HEK293T (cell line): ENCODE measurements at regions not wholly inside any gene's neighbourhood (a gene's known extent, or its start where the extent isn't known, plus 50 kb on each side); places are given as distances from the start of the nearest gene placed in this dataset.
"Not testable (repeated sequence)": the region's sequence is repeated elsewhere in the genome, so short reads cannot be mapped to it uniquely, and the experiment has no call there.

Source experiments
- CTCF ChIA-PET: fragments of 350-600 bp; formaldehyde crosslinking; extraction: SDS; loops from one replicate; lab custom pipeline; 2021; ENCODE audit warnings: antibody characterized with exemption, inconsistent platforms; lab: Yijun Ruan, JAX
- POLR2A ChIA-PET: fragments of 350-600 bp; formaldehyde crosslinking; extraction: SDS; loops from one replicate; lab custom pipeline; 2020; ENCODE audit warnings: antibody characterized with exemption, inconsistent platforms; lab: Yijun Ruan, JAX
- DNase-seq: peaks from one replicate; pipeline ENCODE4 v3.0.0; 2012; ENCODE audit warnings: mixed read lengths; ENCODE audit errors: extremely low spot score
- ARNT ChIP-seq: fragments of 450-650 bp; IDR thresholded peaks from 2 replicates; pipeline ENCODE4 v1.6.1; 2017; ENCODE audit warnings: mild to moderate bottlenecking
- BHLHE40 ChIP-seq: fragments of 450-650 bp; IDR thresholded peaks from 2 replicates; pipeline ENCODE4 v1.6.1; 2016; ENCODE audit warnings: mild to moderate bottlenecking, moderate library complexity, borderline replicate concordance
- CTBP1 ChIP-seq: fragments of 450-650 bp; IDR thresholded peaks from 2 replicates; pipeline ENCODE4 v1.6.1; 2016; ENCODE audit warnings: borderline replicate concordance
- ELF4 ChIP-seq: fragments of 450-650 bp; IDR thresholded peaks from 2 replicates; pipeline ENCODE4 v1.6.1; 2017; ENCODE audit warnings: antibody characterized with exemption
- FOXA1 ChIP-seq: fragments of 450-650 bp; IDR thresholded peaks from 2 replicates; pipeline ENCODE4 v1.6.1; 2016; ENCODE audit warnings: mild to moderate bottlenecking
- FOXK2 ChIP-seq: fragments of 450-650 bp; IDR thresholded peaks from 2 replicates; pipeline ENCODE4 v1.6.1; 2016; ENCODE audit warnings: mild to moderate bottlenecking
- FOXM1 ChIP-seq: fragments of 450-650 bp; IDR thresholded peaks from 2 replicates; pipeline ENCODE4 v1.6.1; 2017; ENCODE audit warnings: mild to moderate bottlenecking, borderline replicate concordance
- HDGF ChIP-seq: fragments of 450-650 bp; IDR thresholded peaks from 2 replicates; pipeline ENCODE4 v1.6.1; 2017; ENCODE audit warnings: antibody characterized with exemption, borderline replicate concordance
- L3MBTL2 ChIP-seq: fragments of 450-650 bp; conservative IDR thresholded peaks from 2 replicates; pipeline ENCODE4 v1.6.1; 2016; ENCODE audit warnings: mild to moderate bottlenecking
- LEF1 ChIP-seq: fragments of 450-650 bp; IDR thresholded peaks from 2 replicates; pipeline ENCODE4 v1.6.1; 2017; ENCODE audit warnings: mild to moderate bottlenecking, borderline replicate concordance
- NFRKB ChIP-seq: fragments of 450-650 bp; IDR thresholded peaks from 2 replicates; pipeline ENCODE4 v1.6.1; 2016; ENCODE audit warnings: mild to moderate bottlenecking, moderate library complexity
- SP1 ChIP-seq: fragments of 450-650 bp; IDR thresholded peaks from 2 replicates; pipeline ENCODE4 v1.6.1; 2017
- SUZ12 ChIP-seq: fragments of 450-650 bp; IDR thresholded peaks from 2 replicates; pipeline ENCODE4 v1.6.1; 2016; ENCODE audit warnings: mild to moderate bottlenecking
- TARDBP ChIP-seq: fragments of 450-650 bp; IDR thresholded peaks from 2 replicates; pipeline ENCODE4 v1.6.1; 2016
- ZNF384 ChIP-seq: fragments of 450-650 bp; IDR thresholded peaks from 2 replicates; pipeline ENCODE4 v1.6.1; 2016
- TF ChIP-seq, protein P1 (sequence below): fragments of 450-650 bp; IDR thresholded peaks from 2 replicates; pipeline ENCODE4 v1.6.1; 2016

GRCh38 chr4:115491686-115492085 lies 378.3 kb upstream of the NDST4 start:
- no peak for TF ChIP-seq FOXM1
- no peak for TF ChIP-seq SUZ12
- no peak for TF ChIP-seq TARDBP
- CTCF ChIA-PET: no interaction called here
- DNase-seq: no peak
- POLR2A ChIA-PET: no interaction called here

DNA sequence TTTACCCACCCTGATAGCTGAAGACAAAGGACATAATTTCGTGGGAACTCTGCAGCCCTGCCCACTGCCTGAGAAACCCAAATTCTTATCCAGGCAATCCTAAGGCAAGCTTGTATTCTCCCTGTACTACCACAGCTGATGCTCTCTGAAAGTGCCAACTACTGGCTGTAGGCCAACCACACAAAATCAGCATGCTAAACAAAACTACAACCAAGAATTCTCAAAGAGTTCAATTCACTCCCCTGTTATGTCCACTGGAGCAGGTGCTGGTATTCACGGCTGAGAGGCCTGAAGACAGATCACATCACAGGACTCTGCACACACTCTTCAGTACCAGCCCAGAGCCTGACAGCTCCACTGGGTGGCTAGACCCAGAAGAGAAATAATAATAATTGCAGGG lies 375.9 kb upstream of the NDST4 start:
- ChIA-PET POLR2A (no interaction called here), CTCF (no interaction called here)
- DNase-seq: no peak
- TF ChIP-seq ZNF384 (no peak), TARDBP (no peak), HDGF (no peak), FOXA1 (no peak)

GRCh38 chr4:115485402-115485801 lies 372.0 kb upstream of the NDST4 start:
- CTCF ChIA-PET: no interaction called here
- DNase-seq: no peak
- POLR2A ChIA-PET: no interaction called here
- TF ChIP-seq FOXA1: no peak
- TF ChIP-seq, protein P1, sequence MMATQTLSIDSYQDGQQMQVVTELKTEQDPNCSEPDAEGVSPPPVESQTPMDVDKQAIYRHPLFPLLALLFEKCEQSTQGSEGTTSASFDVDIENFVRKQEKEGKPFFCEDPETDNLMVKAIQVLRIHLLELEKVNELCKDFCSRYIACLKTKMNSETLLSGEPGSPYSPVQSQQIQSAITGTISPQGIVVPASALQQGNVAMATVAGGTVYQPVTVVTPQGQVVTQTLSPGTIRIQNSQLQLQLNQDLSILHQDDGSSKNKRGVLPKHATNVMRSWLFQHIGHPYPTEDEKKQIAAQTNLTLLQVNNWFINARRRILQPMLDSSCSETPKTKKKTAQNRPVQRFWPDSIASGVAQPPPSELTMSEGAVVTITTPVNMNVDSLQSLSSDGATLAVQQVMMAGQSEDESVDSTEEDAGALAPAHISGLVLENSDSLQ: no peak
- no peak for TF ChIP-seq SP1
- TF ChIP-seq L3MBTL2: no peak
- TF ChIP-seq HDGF: no peak
- no peak for TF ChIP-seq ZNF384
- TF ChIP-seq SUZ12: no peak
- TF ChIP-seq NFRKB: no peak
- TF ChIP-seq CTBP1: no peak
- TF ChIP-seq BHLHE40: no peak
- TF ChIP-seq FOXK2: no peak

DNA sequence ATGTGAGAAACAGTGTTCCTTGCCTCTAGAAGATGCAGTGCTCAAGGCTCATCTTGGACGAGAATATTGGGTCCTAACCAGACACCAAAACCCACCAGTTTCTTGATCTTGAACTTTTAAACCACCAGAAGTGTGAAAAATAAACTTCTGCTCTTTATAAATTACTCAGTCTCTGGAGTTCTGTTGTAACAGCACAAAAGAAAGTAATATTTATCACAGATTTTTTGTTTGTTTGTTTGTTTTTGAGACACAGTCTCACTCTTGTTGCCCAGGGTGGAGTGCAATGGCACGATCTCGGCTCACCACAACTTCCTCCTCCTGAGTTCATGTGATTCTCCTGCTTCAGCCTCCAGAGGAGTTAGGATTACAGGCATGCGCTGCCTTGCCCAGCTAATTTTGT lies 371.1 kb upstream of the NDST4 start:
- TF ChIP-seq ZNF384: no peak
- TF ChIP-seq BHLHE40: no peak
- POLR2A ChIA-PET: no interaction called here
- no peak for DNase-seq
- CTCF ChIA-PET: no interaction called here

DNA sequence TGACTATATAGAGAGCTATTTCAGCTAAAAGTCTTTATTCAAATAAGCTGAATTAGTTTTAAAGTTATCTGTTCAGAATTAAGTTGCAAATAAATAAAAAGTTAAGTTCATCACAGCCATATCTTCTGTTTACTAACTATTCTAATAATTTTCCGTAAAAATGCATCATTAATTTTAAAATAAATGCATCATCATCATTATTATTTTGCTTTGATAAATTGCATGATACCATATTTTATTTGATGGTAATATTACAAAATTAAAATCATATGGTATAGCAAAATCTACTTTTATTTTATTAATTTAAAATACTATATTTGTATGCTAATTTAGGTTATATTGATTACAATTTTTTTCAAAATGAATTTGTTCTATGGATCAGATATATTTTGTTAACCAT lies 357.3 kb upstream of the NDST4 start:
- no peak for TF ChIP-seq SP1
- TF ChIP-seq FOXM1: no peak
- no peak for TF ChIP-seq NFRKB
- no peak for TF ChIP-seq LEF1
- no peak for TF ChIP-seq HDGF
- TF ChIP-seq, protein P1: no peak
- TF ChIP-seq ZNF384: no peak
- no peak for TF ChIP-seq FOXK2
- TF ChIP-seq CTBP1: no peak
- TF ChIP-seq L3MBTL2: no peak
- no peak for TF ChIP-seq ELF4
- TF ChIP-seq TARDBP: no peak
- no peak for TF ChIP-seq FOXA1
- TF ChIP-seq BHLHE40: no peak
- no peak for DNase-seq
- CTCF ChIA-PET: no interaction called here
- POLR2A ChIA-PET: no interaction called here

DNA sequence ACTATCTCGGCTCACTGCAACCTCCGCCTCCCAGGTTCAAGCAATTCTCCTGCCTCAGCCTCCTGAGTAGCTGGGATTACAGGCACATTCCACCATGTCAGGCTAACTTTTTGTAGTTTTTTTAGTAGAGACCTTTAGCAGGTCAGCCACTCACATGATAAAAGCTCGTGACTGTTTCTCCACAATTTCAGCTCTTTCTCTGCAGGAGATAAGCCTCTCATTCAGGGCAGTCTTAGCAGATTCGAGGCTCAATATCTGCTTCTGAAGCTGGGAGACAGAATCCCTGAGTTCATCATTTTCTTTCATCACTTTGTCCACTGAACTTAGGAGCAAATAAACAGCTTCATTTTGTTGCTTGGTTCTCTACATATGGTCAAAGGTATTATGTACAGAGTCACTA lies 345.9 kb upstream of the NDST4 start:
- DNase-seq, CTCF ChIA-PET, POLR2A ChIA-PET: not testable (repeated sequence)

DNA sequence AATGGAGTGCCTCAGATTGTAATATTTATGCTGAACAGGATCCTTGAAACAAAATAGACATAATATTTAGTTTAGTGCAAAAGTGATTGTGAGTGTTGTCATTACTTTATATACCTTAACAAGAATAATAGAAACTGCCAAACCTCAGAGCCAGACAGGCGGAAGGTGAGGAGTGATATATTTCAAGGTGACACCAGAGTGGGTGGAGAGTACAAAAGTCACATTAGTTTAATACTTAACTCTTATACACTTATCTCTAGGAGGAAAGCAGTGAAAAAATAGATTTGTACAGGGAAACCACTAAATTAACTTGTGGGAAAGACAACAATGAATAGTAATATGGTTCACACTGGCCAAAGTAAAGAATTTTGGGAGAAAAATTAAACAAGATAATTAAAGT lies 342.8 kb upstream of the NDST4 start:
- ChIA-PET CTCF (no interaction called here), POLR2A (no interaction called here)
- no peak for DNase-seq
- TF ChIP-seq FOXA1: no peak
- no peak for TF ChIP-seq ELF4
- TF ChIP-seq SP1: no peak
- no peak for TF ChIP-seq FOXM1
- no peak for TF ChIP-seq TARDBP
- TF ChIP-seq SUZ12: no peak
- TF ChIP-seq BHLHE40: no peak
- TF ChIP-seq CTBP1: no peak
- no peak for TF ChIP-seq LEF1
- TF ChIP-seq, protein P1: no peak
- TF ChIP-seq ARNT: no peak
- no peak for TF ChIP-seq NFRKB
- no peak for TF ChIP-seq L3MBTL2
- no peak for TF ChIP-seq ZNF384
- TF ChIP-seq HDGF: no peak
- no peak for TF ChIP-seq FOXK2
